Fibroblast of the conjunctiva (primary cell): ENCODE measurements at regions not wholly inside any gene's neighbourhood (a gene's known extent, or its start where the extent isn't known, plus 50 kb on each side); places are given as distances from the start of the nearest gene placed in this dataset.

Experiments
- DNase-seq: peaks from one replicate; pipeline ENCODE4 v3.0.0-alpha.2; 2010; ENCODE audit warnings: low read depth

- no peak for DNase-seq
These were observed 706.9 kb upstream of the ID2 start for GRCh38 chr2:7974936-7975335.

DNA sequence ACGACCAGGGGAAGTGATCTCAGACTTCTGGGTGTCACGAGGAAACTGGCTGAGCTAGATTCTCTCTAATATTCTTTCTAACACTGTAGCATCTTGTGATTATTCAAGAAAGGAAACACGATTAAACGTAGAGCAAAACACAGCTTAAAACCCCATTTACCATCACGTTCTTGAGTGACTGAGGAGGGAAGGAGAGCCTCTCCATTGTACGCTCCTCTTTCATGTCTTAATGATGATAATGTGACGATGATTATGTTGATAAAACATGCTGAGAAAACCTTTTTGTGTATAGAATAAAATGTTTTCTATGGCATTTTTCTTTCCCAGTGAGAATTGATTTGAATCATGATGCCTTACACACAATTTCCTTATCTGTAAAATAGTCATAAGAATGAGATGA lies 705.6 kb upstream of the ID2 start:
- DNase-seq: no peak

GRCh38 chr2:7977981-7978380 lies 703.9 kb upstream of the ID2 start:
- no peak for DNase-seq

DNA sequence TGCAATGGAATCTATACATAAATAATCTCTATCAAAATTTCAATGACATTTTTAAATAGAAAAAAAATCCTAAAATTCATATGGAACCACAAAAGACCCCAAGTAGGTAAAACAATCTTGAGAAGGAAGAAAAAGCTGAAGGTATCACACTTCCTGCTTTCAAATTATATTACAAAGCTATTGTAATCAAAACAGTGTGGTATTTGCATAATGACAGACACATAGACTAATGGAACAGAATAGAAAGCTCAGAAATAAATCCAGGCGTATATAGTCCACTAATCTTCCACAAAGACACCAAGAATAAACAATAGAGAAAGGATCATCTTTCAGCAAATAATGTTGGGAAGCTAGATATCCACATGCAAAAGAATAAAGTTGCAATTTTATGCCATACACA lies 699.8 kb upstream of the ID2 start:
- no peak for DNase-seq

DNA sequence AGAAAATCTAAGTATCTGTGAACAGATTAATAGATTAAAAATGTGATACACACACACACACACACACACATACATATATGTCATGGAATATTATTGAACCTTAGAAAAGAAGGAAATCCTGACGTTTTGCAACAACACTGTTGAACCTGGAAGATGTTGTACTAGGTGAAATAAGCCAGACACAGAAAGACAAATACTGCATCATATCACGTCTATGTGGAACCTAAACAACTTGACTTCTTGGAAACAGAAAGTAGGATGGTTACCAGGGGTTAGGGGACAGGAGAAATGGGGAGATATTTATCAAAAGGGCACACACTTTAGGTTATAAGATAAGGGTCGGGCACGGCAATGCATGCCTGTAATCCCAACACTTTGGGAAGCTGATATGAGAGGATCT lies 698.4 kb upstream of the ID2 start:
- DNase-seq: no peak

GRCh38 chr2:7983912-7984311 lies 697.9 kb upstream of the ID2 start:
- no peak for DNase-seq

GRCh38 chr2:7984693-7985353 lies 697.0 kb upstream of the ID2 start:
- no peak for DNase-seq

- no peak for DNase-seq
These were observed 695.4 kb upstream of the ID2 start for GRCh38 chr2:7986431-7986830.

DNA sequence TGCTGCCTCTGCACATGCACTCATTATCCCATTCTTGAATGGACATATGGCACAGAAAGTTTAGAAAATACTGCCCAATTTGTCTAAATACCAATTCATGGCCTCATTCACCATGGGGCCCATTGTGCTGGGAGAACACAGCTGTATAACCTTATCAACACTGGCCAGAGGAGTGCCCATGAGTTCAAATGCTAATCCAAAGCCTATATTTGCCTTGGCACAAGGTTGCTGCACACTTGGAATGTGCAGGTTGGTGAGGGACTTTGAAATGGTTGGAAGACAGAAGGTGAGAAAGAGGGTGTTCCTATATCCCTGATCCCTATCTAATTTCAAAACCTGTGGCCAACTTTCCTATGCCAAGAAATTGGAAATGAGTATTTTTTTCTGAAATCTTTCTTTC lies 693.9 kb upstream of the ID2 start:
- no peak for DNase-seq

- no peak for DNase-seq
These were observed 693.4 kb upstream of the ID2 start for GRCh38 chr2:7988440-7988839.

GRCh38 chr2:7989823-7990222 lies 692.0 kb upstream of the ID2 start:
- DNase-seq: no peak

- no peak for DNase-seq
These were observed 688.9 kb upstream of the ID2 start for GRCh38 chr2:7992612-7993602.

DNA sequence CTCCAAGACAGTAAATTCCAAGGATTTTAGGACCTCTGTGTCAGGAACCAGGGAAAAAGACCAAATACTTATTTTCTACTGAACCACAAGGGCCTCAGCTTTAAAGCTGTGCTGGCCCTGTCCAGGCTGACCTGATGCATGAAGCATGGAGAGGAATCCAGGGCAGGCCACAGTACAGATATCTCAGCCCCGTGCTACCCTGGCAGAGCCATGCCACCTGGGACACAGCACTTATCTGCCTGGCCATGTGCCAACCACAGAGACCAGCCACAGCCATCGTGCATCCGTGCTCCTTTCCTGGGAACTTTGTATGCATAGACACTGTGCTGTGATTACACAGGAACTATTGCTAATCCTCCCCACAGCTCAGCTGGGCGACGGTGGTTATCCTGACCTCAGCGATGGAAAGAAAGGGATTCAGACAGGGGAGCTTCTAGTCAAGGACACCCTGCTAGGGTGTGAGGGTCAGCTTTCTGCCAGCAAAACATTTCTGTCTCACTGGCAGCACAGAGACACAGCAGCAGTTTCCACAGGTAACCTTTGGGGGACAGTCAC lies 687.4 kb upstream of the ID2 start:
- no peak for DNase-seq

DNA sequence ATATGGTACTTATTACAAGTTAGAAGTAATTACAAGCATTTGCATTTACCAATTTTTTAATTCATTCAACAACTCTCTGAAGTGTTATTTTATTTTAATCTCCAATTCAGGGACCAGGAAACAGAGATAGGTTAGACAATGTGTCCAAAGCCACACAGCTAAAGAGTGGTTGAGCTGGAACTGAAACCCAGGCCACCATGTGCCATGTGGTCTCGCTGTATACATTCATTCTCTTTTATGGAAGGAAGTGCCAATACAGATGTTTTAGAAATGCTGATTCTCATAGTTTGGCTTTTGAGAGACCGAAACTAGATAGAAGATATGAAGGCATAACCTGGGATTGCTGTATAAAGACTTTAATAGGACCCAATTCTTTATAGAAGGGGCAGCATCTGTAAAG lies 684.6 kb upstream of the ID2 start:
- DNase-seq: no peak

GRCh38 chr2:7999683-8000476 lies 682.0 kb upstream of the ID2 start:
- DNase-seq: no peak

GRCh38 chr2:8000870-8001269 lies 681.0 kb upstream of the ID2 start:
- no peak for DNase-seq

DNA sequence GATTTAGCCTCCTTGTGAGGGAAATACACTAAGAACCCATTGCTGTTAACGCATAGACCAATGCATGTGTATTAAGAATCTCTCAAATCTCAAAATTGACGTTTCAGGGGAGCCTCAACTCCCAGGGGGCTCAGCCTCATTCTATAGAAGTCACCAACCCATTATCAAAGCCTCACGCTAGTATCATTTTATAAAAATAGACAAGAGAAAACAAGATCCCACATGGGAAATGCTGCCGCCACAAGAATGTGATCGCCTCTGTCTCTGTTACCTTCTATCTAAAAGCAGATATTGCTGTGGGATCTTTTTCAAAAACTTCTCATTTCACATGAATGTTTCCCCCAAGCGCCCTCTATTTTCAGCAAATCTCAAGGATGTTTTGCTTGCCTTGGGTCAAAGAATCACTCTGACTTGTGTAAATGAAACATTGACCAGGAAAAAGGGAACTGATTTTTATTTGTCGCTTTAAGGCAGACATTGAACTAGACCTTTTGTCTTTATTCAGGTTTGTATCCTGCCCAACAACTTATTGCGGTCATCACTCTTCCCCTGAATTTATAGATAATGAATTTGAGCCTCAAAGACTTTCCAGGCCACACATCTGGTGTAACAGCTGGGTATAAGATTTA lies 679.0 kb upstream of the ID2 start:
- DNase-seq: no peak

DNA sequence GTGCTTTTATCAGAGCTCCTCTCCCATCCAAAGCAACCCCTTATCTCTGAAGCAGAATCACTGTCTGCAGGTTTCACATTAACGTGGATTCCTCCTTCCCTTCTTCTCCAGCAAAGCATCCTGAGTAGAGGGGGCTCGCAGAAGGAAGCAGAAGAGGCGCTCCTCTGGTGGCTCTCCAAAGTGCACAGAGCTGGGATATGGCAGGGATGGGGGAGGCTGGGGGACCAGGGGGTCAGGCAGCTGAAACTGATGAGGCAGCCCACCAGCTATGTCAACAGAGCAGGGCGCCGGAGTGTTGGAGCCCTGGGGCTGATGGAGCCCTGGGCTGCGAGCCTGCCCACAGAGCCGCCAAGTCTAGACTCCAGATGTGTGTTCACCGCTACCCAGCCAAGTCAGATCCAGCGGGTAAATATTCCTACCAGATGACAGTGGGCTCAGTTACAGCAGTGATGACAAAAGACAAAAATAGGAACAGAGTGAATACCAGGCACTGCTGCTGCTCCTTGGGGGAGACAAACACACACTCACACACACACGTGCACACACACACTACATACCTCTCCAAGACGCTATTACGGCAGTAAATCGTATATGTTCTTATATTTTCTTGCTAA lies 678.3 kb upstream of the ID2 start:
- DNase-seq: peak; percentile 28

DNA sequence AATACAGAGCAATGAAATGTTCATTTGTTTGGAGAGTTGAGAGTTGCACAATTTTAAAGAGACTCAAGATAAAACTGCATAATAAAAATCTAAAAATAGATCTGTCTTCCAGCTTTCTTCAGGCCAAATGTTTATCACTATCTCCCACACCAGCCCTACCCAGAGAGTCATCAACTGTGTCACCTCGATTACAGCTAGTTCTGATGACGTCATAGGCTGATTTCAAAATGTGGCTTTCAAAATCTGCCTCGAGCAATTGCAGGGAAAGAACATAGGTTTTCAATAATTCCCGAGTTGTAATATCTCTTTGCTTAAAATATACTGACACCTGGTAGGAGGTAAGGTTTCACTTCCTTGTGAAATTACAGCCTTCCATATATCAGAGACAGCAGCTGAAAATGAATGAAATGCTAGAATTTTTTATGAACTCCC lies 677.6 kb upstream of the ID2 start:
- peak; percentile 38 for DNase-seq

DNA sequence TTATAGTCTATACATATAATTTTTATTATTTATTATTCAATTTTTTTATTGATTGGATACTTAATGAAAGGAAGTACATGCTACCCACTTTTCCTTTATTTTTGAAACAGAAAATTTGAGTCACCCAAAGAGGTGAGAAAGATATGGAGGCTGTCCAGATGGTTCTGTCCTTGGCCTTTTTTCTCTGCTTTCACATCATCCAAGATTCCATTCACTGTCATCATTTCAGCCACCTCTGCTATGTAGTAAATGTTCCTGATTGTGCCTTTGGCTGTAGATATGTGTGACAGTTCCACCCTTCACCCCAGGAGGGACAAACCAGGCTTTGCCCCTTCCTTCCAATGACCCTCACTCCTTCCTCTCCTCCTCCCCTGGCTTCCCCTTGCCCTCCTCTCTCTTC lies 675.7 kb upstream of the ID2 start:
- DNase-seq: no peak

- no peak for DNase-seq
These were observed 675.2 kb upstream of the ID2 start for GRCh38 chr2:8006626-8007025.
